Stomach smooth muscle (tissue), 2 donors: ENCODE measurements at regions not wholly inside any gene's neighbourhood (a gene's known extent, or its start where the extent isn't known, plus 50 kb on each side); places are given as distances from the start of the nearest gene placed in this dataset.

Source experiments
- H3K27ac ChIP-seq: one replicate; pipeline ENCODE4 v1.7.0; 2013; ENCODE audit warnings: mild to moderate bottlenecking, low read length, inconsistent platforms
- H3K27me3 ChIP-seq, 2 donors: one replicate each; pipeline ENCODE4 v1.7.0; 2013; ENCODE audit warnings: low read length in 2 of 2; ENCODE audit not compliant: insufficient read depth in 2 of 2, control insufficient read depth in 1 of 2
- H3K36me3 ChIP-seq, 2 donors: one replicate each; pipeline ENCODE4 v1.7.0; 2013; ENCODE audit warnings: low read length in 2 of 2; ENCODE audit not compliant: control insufficient read depth in 2 of 2, insufficient read depth in 2 of 2
- H3K4me1 ChIP-seq: one replicate; pipeline ENCODE4 v1.7.0; 2013; ENCODE audit warnings: low read length; ENCODE audit not compliant: control insufficient read depth, insufficient read depth
- H3K4me3 ChIP-seq, 2 donors: one replicate each; pipeline ENCODE4 v1.7.0; 2013; ENCODE audit warnings: low read length in 2 of 2
- H3K9ac ChIP-seq, 2 donors: one replicate each; pipeline ENCODE4 v1.7.0; 2013; ENCODE audit warnings: low read length in 2 of 2, mild to moderate bottlenecking in 1 of 2
- H3K9me3 ChIP-seq, 2 donors: one replicate each; pipeline ENCODE4 v1.7.0; 2013; ENCODE audit warnings: low read length in 2 of 2; ENCODE audit not compliant: control insufficient read depth in 2 of 2
- donor health status: healthy.
- donor health status: Pancreatic carcinoma.

- Histone ChIP-seq H3K4me3 (no peak overlapping the region), H3K27ac (no peak overlapping the region), H3K9ac (no peak overlapping the region), H3K9me3 (no peaks in the 10 kb centered on the region), H3K36me3 (peaks cover 7 to 14% of the 10 kb centered on the region in 2 donors), H3K4me1 (no peaks in the 10 kb centered on the region), H3K27me3 (no peaks in the 10 kb centered on the region)
Observed at GRCh38 chr3:124435467-124435866, 294.8 kb upstream of the UMPS start.

- H3K27ac ChIP-seq: no peak overlapping the region
- no peak overlapping the region for H3K9ac ChIP-seq
- H3K36me3 ChIP-seq: peaks cover 7 to 17% of the 10 kb centered on the region in 2 donors
Observed at GRCh38 chr3:124438813-124439212, 291.4 kb upstream of the UMPS start.

GRCh38 chr3:124439603-124440002 lies 290.6 kb upstream of the UMPS start:
- H3K4me1 ChIP-seq: no peaks in the 10 kb centered on the region
- H3K4me3 ChIP-seq: no peak overlapping the region
- no peak overlapping the region for H3K27ac ChIP-seq
- no peaks in the 10 kb centered on the region for H3K9me3 ChIP-seq
- H3K36me3 ChIP-seq: peaks cover 3 to 14% of the 10 kb centered on the region in 2 donors
- H3K27me3 ChIP-seq: no peaks in the 10 kb centered on the region
- no peak overlapping the region for H3K9ac ChIP-seq

More at GRCh38 chr3:124438813-124439212, 291.4 kb upstream of the UMPS start:
- Histone ChIP-seq H3K9me3 (no peaks in the 10 kb centered on the region), H3K27me3 (no peaks in the 10 kb centered on the region), H3K4me3 (no peak overlapping the region), H3K4me1 (no peaks in the 10 kb centered on the region)

GRCh38 chr3:124441766-124442165 lies 288.5 kb upstream of the UMPS start:
- Histone ChIP-seq H3K27me3 (no peaks in the 10 kb centered on the region), H3K4me3 (no peak overlapping the region), H3K4me1 (no peaks in the 10 kb centered on the region), H3K9me3 (no peaks in the 10 kb centered on the region), H3K27ac (no peak overlapping the region), H3K9ac (no peak overlapping the region), H3K36me3 (peaks cover 3 to 14% of the 10 kb centered on the region in 2 donors)

- H3K9ac ChIP-seq: no peak overlapping the region
- no peaks in the 10 kb centered on the region for H3K4me1 ChIP-seq
- H3K27me3 ChIP-seq: no peaks in the 10 kb centered on the region
- H3K9me3 ChIP-seq: no peaks in the 10 kb centered on the region
- H3K4me3 ChIP-seq: no peak overlapping the region
- no peak overlapping the region for H3K27ac ChIP-seq
- H3K36me3 ChIP-seq: peaks cover 3 to 15% of the 10 kb centered on the region in 2 donors
Observed at GRCh38 chr3:124442463-124442862, 287.8 kb upstream of the UMPS start.

GRCh38 chr3:124443446-124443845 lies 286.8 kb upstream of the UMPS start:
- H3K27me3 ChIP-seq: no peaks in the 10 kb centered on the region
- H3K9ac ChIP-seq: no peak overlapping the region
- peaks cover 6 to 16% of the 10 kb centered on the region in 2 donors for H3K36me3 ChIP-seq
- H3K4me3 ChIP-seq: no peak overlapping the region
- no peak overlapping the region for H3K27ac ChIP-seq
- H3K9me3 ChIP-seq: no peaks in the 10 kb centered on the region
- H3K4me1 ChIP-seq: no peaks in the 10 kb centered on the region

- H3K36me3 ChIP-seq: peaks cover 6 to 16% of the 10 kb centered on the region in 2 donors
- H3K4me1 ChIP-seq: no peaks in the 10 kb centered on the region
- H3K4me3 ChIP-seq: no peak overlapping the region
- H3K9me3 ChIP-seq: no peaks in the 10 kb centered on the region
- H3K27me3 ChIP-seq: no peaks in the 10 kb centered on the region
- no peak overlapping the region for H3K9ac ChIP-seq
- no peak overlapping the region for H3K27ac ChIP-seq
Observed at GRCh38 chr3:124444075-124444474, 286.2 kb upstream of the UMPS start.

- no peak overlapping the region for H3K27ac ChIP-seq
- H3K36me3 ChIP-seq: peaks cover 6 to 16% of the 10 kb centered on the region in 2 donors
- H3K27me3 ChIP-seq: no peaks in the 10 kb centered on the region
- no peaks in the 10 kb centered on the region for H3K9me3 ChIP-seq
- no peaks in the 10 kb centered on the region for H3K4me1 ChIP-seq
- no peak overlapping the region for H3K9ac ChIP-seq
- no peak overlapping the region for H3K4me3 ChIP-seq
Observed at GRCh38 chr3:124444896-124445295, 285.4 kb upstream of the UMPS start.

- no peak overlapping the region for H3K27ac ChIP-seq
- no peaks in the 10 kb centered on the region for H3K27me3 ChIP-seq
- no peak overlapping the region for H3K9ac ChIP-seq
- H3K4me1 ChIP-seq: no peaks in the 10 kb centered on the region
- no peak overlapping the region for H3K4me3 ChIP-seq
- peaks cover 6 to 16% of the 10 kb centered on the region in 2 donors for H3K36me3 ChIP-seq
- no peaks in the 10 kb centered on the region for H3K9me3 ChIP-seq
Observed at GRCh38 chr3:124447845-124448244, 282.4 kb upstream of the UMPS start.

GRCh38 chr3:124448954-124449353 lies 281.3 kb upstream of the UMPS start:
- Histone ChIP-seq H3K9ac (no peak overlapping the region), H3K4me1 (no peaks in the 10 kb centered on the region), H3K36me3 (peaks cover 3 to 9% of the 10 kb centered on the region in 2 donors), H3K27ac (no peak overlapping the region), H3K4me3 (no peak overlapping the region), H3K9me3 (no peaks in the 10 kb centered on the region), H3K27me3 (no peaks in the 10 kb centered on the region)

- peaks cover 3 to 8% of the 10 kb centered on the region in 2 donors for H3K36me3 ChIP-seq
- no peak overlapping the region for H3K4me3 ChIP-seq
- H3K4me1 ChIP-seq: no peaks in the 10 kb centered on the region
- no peak overlapping the region for H3K27ac ChIP-seq
- H3K27me3 ChIP-seq: no peaks in the 10 kb centered on the region
- no peaks in the 10 kb centered on the region for H3K9me3 ChIP-seq
- no peak overlapping the region for H3K9ac ChIP-seq
Observed at GRCh38 chr3:124450366-124450765, 279.9 kb upstream of the UMPS start.
